NCI-H2029 (cell line): ENCODE measurements at regions not wholly inside any gene's neighbourhood (a gene's known extent, or its start where the extent isn't known, plus 50 kb on each side); places are given as distances from the start of the nearest gene placed in this dataset.
"Not testable (repeated sequence)": the region's sequence is repeated elsewhere in the genome, so short reads cannot be mapped to it uniquely, and the experiment has no call there.

Source experiments
- DNase-seq: peaks from one replicate; lab custom pipeline; 2025; lab: John Stamatoyannopoulos, UW

DNA sequence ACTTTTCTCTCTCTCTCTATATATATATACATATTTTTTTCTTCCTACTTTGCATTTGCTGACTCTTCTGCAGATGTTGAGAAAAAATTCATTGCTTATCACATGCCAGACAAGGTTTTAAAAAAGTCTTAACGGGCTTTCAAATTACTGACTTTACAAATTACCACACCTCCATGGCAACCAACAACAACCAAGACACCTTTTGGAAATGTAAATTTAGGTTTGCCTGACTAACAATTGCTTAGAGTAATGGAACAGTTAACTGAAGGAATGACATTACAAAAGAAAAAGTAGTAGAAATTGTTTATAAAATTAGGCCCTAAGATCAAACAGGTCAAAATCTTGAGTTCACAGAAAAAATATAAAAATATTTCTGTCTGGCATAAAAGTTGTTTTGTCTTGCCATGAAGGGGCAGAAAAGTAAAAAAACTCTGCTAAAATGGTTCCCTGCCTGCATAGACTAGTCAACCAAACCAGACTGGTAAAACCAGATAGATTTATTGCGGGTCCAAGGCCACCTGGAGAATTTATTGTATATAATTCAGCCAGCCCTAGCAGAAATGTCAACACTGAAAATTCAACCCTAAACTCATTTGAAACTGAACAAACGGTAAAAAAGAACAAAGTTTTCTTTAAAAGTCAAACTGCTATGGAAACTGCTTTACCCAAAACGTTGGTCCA lies 92.8 kb upstream of the FRMD1 start:
- DNase-seq, result no peak

DNA sequence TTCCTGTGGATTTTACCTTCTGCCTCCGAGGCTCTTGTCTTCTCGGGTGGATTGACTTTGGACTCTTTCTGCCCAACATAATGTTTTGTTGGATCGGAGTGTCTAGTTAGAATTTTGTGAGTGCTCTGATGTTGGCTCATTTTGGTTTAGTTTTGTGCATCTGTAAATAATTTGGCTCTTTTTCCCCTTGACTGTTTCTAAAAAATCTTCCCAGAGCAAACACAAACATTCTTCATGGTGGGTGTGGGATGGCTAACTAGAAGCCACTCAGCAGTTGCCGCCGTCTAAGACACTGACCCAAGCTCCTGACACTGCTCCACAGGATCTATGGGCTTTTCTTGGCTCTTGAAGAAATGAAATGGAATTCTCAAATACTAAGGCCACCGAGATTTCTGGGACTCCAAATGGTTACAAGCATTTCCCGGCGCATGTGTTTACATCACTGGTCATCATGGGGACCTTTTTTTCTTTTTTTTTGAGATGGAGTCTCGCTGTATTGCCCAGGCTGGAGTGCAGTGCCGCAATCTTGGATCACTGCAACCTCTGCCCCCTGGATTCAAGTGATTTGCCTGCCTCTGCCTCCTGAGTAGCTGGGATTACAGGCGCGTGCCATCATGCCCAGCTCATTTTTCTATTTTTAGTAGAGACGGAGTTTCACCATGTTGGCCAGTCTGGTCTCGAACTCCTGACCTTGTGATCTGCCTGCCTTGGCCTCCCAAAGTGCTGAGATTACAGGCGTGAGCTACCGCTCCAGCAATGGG lies 92.0 kb upstream of the FRMD1 start:
- no peak for DNase-seq

DNA sequence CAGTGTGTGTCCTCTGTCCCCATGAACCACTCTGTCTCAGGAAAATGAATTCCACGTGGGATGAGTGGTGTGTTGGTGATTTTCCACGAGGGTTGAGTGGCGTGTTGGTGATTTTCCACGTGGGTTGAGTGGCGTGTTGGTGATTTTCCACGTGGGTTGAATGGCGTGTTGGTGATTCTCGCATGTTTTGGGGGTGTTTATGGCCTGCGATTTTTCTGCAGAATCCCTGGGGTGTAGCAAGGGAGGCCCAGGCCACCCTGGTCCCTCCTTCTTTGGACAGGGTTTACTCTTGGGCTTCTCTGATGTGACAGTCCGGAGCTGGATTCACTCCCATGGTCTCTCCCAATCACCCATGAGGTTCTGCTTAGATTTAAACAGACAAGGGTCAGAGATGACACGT lies 90.6 kb upstream of the FRMD1 start:
- DNase-seq, result no peak

DNA sequence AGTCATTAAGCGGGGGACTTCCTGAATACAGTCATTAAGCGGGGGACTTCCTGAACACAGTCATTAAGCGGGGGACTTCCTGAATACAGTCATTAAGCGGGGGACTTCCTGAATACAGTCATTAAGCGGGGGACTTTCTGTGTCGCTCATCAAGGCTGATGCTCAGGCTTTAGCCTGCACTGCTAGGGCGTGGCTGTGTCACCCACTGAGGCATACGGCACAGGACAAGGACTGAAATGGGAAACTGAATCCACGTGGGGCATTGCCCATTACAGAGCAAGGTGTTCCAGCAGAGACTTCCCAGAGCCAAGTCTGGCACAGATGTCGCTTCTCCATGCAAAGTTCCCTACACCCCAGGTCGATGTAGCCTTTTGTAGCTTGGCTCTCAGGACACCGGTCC lies 89.9 kb upstream of the FRMD1 start:
- DNase-seq, result not testable (repeated sequence)

DNA sequence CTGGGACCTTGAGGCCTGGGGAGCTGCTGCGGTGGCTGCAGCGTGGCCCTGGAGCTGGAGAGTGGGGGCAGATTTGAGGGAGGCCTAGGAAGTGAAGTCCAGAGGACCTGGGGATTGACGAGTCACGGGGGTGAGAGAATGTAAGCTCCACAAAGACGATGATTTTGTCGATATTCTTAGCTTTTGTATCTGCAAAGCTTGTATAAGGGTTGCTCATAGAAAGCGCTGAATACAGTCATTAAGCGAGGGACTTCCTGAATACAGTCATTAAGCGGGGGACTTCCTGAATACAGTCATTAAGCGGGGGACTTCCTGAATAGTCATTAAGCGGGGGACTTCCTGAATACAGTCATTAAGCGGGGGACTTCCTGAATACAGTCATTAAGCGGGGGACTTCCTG lies 89.3 kb upstream of the FRMD1 start:
- not testable (repeated sequence) for DNase-seq

DNA sequence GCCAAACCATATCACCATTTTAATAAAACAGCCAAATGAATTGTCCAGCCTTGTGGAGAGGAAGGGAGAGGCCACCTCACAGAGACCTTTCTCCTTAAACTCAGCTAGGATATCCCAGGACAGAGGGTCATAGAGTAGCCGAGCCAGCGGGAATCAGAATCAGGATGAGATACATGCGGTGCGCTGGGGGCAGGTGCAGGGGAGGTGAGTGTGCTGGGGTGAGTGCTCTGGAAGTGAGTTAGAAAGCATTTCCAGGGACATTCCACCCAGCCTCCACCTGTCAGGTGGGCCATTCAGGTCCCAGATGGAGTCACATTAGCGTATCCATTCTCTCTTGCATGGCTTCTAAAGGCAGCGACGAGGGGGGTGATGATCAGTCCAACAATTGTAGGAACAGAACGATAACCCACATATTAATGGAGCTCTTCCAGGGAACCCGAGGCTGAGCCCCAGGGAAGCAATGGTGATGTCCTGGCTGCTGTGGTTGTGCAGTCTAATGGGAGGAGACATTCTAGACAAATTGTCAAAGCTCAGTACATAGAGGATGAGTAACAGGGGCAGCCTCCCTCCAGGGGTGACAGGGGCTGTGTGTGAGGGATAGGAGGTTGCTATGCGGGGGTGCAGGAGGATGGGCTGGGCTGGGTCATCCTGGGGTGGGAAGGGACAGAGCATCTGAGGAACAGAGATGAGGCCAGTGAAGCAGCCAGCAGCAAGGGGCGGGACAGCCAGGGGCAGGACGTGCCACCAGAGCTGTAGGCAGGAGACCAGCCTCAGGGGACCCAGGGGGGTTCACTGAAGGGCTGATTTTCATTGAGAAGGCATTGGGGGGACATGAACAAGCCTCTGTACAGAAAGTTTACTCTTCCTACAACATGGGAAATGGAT lies 88.7 kb upstream of the FRMD1 start:
- no peak for DNase-seq

DNA sequence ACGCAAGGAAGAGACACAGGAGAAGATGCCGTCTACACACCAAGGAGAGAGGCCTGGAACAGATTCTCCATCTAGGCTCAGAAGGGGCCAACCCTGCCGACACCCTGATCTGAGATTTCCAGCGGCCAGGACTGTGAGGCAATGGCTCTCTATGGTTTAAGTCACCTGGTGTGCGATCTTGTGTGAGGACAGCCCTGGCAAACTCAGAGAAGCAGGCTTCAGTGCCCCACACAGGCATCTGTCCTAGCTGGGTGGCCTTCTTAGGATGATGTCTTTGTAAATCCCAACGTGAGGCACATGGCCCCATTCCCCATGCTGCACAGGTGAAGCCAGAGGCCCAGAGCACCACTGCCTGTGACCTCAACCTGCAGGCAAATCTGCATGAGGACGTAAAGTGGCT lies 87.6 kb upstream of the FRMD1 start:
- DNase-seq, result no peak

DNA sequence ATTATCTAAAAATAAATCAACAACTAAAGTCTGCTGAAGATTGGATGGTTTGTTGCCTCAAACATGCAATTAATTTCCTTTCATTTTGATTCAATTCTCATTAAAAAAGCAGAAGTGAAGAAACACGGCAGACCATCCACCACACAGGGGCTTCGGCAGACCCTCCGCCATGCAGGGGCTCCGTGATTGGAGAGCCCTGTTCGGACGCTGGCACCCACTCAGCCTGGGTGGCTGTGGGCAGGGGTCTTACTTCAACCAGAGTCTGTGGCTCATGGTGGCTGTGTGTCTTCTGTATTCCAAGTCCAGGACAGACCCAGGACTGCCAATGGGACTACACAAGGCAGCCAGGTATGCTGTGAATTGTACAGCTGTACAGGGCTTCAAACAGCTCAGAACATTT lies 86.9 kb upstream of the FRMD1 start:
- DNase-seq, result no peak

DNA sequence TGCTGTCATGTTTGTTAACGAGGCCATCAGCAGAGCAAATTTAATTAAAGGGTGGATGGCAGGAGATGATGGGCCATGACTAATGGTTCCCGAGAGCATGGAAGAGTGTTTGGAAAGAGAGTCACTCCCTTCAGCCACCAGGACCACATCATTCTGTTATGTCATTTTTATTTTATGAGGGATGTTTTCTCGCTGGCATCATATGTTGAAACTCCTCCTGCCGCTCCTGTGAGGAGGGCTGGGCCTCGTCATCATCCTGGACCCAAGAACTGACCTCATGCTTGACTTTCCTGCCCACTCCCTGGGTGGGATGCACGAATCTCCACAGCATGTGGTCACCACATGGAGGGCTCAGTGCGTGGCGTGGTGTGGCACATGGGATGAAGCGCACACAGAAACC lies 86.4 kb upstream of the FRMD1 start:
- DNase-seq, result no peak

DNA sequence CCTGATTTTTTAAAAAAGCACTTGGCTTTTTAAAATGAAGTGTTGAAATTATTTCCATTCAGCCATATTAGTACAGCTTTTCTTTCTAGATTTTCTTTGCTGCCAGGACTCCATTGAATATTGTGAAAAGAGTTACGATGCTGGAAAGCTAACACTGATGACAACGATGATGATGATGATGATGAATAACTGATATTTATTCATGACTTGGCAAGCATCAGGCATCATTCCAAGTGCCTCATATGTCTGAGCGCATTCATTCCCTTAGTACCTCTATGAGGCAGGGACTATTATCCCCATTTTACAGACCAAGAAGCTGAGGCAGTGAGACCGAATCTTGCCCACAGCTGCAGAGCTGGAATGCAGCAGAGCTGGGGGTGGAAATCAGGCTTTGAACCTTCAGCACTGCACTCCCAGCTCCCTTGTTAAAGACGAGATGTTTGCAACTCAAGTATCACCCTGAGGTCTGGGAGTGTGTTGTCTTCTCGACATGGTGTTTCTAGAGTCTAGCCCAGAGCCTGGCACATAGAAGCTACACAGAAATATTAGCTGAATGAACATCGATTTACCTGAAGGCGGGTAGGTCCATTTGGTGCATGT lies 85.5 kb upstream of the FRMD1 start:
- no peak for DNase-seq

DNA sequence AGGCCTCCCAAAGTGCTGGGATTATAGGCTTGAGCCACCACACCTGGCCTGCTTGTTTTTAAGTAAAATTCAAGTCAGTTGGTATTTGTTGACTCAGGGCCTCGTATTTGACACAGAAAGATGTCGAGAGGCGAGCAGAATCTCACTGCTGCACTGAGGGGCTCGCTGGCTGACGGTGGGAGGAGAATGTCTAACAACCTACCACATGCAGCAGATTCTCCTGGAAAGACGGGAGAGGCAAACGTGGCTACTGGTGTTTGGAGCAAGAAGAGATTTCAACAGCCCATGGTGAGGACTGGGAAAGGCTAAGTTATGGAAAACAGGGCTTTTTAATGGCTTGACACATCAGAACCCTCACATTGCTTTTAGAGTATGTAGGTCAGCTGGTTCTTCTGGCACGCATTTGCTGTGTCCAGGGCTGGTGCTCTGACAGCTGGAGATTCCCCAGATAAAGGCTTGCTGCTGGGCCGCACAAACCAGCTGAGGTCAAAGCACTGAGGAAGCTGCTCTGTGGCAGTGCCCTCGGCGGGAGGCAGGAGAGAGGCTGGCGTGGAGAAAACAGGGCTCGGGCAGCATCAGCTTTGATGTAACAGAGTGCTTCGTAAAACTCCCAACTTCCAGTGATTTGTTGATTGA lies 84.2 kb upstream of the FRMD1 start:
- no peak for DNase-seq

DNA sequence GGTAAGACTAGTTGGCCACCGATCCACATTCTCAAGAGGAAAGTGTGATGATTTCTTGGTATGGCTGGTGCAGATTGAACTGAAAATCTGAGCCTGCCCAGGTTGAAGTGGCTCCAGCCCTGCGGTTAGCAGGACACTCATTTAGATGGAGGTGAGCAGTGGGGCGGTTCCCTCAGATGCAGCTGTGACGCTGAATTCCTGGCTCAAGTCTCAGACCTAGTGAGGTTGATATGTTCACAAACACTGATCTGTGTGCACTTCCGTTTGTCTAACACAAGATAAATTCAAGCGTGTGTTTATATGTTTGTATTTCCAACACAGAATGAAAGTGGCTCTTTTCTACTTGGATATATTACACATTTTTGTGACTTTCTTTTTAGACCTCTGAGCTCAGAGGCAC lies 83.4 kb upstream of the FRMD1 start:
- peak; percentile 94 for DNase-seq

DNA sequence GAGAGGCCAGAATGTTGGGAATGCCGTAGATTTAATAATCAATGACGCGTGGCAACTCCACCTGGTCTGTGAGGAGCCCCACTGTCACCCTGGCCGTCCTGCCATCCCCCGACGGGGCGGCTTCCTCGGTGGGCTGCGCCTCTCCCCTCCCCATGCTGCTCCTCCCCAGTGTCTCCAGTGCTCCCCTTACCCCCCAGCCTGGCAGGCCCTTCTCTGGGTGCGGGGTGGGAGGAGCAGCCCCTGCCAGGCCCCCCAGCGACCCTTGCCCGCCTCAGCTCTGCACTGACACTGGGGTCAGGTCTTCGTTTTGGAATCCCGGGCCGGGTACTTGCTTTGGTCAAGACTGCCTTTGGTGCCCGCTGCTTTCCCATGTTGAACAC lies 82.3 kb upstream of the FRMD1 start:
- DNase-seq, result no peak

DNA sequence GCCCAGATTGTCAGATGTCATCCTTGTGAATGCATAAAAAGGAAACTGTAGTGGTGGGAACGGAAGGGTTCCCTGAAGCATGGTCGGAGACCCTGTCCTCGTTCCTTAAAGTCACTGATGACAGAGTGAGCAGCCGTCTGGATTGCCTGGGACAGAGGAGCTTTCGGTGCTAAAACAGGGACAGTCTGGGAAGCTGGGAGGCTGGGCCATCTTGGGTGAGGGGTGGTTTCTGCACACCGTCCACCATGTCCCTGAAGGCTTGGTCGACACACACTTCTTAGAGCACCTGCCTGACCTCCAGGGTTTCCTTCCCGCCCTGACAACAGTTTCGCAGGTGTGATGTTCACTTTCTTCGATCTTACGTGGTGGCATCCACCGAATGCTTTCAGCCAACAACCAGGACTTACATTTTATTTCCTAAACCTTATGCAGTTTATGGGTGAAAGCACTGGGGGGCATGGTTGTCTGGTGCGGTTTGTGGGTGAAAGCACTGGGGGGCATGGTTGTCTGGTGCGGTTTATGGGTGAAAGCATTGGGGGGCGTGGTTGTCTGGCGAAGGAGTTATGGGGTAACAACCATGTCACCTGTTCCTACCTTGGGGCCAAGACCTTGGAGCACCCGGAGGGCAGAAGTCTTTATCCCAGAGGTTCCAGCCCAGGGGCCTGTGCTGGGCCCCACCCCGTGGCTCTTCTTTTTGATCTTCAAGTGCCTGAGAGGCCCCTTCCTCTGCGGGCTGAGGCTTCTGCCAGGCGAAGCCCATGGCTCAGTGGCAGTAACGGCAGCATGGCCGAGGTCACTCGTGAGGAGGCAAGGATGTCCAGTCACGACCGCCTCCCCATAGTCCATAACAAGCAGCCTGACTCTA lies 81.7 kb upstream of the FRMD1 start:
- DNase-seq, result no peak

DNA sequence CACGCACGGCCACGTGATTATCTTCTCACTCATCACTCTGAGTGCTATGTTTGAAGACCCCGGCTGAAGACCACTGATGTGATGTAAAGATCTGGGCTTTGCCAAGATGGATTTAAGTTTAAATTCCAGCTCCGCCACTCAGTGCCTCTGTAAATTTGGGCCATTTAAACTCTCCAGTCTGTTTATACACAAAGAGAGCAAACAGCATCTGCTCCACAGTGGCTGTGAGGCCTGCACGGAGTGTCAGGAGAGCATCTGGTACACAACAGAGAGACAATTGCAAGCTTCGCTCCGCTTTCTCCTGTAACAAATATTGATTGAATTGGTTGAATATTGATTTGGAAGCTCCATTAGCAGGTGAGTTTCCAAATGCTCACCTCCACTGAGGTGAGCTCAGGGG lies 80.5 kb upstream of the FRMD1 start:
- peak; percentile 30 for DNase-seq

DNA sequence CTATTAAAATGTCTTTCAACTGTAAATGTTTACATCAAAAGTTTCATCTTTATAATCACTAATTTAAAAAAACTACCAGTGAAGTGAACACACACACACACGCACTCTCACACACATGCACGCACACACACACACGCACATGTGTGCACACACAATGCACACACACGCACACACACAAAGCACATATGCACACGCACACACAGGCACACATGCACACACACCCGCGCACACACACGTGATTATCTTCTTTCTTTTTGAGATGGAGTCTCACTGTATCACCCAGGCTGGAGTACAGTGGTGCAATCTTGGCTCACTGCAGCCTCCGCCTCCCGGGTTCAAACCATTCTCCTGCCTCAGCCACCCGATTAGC lies 80.0 kb upstream of the FRMD1 start:
- no peak for DNase-seq

DNA sequence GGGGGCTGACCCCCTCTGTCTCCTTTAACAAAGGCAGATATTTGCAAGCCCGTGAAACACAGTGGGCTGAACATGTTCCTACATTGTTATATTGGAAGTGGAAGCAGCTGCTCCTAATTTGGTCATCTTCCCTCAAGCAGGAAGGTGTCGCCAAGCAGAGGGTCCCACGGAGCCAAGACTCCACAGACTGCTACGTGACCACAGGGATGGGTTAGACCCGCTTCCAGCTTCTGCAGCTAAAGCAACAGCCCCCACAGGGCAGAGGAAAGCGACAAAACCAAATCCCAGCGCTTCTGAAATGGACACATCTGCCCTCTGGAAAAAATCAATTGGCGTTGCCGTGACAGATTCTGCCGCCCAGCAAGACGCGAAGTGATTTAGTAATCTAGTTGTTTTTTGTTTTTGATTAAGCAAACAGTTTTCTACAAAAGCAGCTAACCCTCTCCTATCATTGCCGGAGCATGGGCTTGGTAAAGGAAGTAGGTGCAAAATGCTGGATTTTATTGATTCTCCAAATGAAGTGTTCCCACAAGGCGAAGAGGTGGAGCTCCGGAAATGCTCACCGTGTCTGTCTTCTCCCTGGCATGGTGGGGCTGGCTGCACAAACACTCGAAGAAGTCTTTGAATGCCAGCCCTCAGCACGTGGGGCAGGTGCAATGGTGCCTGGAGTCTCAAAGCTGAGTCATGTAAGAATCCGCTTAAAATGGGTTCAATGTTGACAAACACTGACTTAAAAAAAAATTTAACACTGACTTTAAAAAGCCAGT lies 79.4 kb upstream of the FRMD1 start:
- DNase-seq, result peak; percentile 89

DNA sequence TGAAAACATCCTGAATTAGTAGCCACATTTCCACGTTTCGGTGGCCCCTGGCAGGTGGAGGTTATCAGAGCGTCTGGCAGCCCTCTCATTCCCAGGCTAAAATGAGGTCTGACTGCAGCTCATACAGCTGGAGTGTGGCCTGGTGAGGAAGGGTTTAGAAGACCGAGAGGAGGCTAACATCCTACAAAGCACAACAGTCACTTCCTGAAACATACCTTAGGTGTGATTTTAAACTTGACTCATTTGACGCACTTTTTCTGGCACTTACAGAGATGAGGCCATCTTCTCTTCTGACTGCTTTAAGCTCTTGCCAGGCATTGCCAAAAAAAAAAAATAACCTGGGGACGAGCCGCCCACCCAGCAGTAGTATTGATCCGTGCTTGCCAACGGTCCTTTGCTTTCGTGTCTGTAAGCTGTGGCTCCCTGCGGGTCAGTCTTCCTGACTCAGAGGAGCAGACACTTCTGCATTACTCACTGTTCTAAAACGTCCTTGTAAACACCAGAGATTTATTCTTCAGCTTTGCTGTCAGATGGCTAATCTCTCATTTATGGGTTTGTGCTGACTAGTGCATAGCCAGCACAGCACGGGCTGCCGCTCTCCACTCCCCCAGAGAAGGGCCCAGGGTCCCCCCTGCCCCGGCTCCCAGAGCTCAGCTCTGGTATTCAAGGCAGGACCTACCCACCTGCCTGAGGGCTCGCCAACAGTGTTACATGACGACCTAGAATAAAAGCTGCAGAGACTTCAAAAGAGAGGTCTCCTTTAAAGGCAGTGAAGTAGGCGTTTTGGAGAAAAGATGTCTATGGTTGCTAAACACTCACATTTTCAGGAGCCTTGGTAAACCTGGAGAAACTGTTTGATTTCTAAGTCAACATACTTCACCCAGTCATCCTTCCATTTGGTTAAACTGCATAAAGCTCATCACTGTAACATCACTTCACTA lies 78.5 kb upstream of the FRMD1 start:
- DNase-seq, result peak; percentile 59

DNA sequence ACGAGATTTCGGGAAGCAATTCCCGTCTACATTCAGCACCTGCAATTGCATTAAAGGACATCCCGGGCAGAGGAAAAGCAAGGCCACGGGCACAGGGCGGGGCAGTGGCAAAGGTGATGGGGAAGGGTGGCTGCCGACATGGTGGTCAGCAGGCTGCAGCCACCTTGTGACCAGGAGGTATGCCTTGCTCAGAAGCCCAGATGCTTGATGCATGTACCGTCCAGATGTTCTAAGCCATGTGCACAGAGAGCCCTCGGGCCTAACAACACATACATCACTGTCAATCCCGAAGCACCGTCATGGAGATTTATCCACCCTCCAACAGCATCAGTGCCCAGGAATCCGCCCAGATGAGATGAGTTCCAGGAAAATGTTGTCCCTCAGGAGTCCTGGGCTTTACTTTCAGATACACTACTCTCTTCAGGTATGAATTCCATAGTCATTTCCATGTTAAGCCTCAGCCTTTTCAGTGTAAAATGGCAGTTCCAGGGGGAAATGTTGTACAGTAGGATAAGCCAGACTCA lies 77.8 kb upstream of the FRMD1 start:
- no peak for DNase-seq
